Left ventricle myocardium inferior (tissue), 1 donor: ENCODE measurements at regions not wholly inside any gene's neighbourhood (a gene's known extent, or its start where the extent isn't known, plus 50 kb on each side); places are given as distances from the start of the nearest gene placed in this dataset.

Experiments
- DNase-seq: peaks from one replicate; pipeline ENCODE4 v3.0.0-alpha.2; 2020
- H3K27ac ChIP-seq: fragments of 200-600 bp; replicated peaks from 2 replicates; pipeline ENCODE4 v1.8.0; 2021
- H3K27me3 ChIP-seq: fragments of 200-600 bp; 2 replicates; pipeline ENCODE4 v1.8.0; 2021; ENCODE audit warnings: low read depth
- H3K36me3 ChIP-seq: fragments of 200-600 bp; 2 replicates; pipeline ENCODE4 v1.8.0; 2021
- H3K4me1 ChIP-seq: fragments of 200-600 bp; 2 replicates; pipeline ENCODE4 v1.8.0; 2021
- H3K4me3 ChIP-seq: fragments of 200-600 bp; 2 replicates; pipeline ENCODE4 v1.8.0; 2021; ENCODE audit warnings: mild to moderate bottlenecking, moderate library complexity
- H3K9me3 ChIP-seq: fragments of 200-600 bp; replicated peaks from 2 replicates; pipeline ENCODE4 v1.8.0; 2021
- intact Hi-C: fragments of 100-400 bp; cut with micrococcal nuclease; formaldehyde crosslinking; loops from one replicate; pipeline ENCODE4 v1.11.0; 2022
- TF ChIP-seq, protein P1 (sequence below): fragments of 200-600 bp; IDR thresholded peaks from 2 replicates; pipeline ENCODE4 v1.8.0; 2021; ENCODE audit warnings: antibody characterized with exemption, mild to moderate bottlenecking, borderline replicate concordance
- donor health status: DM: no; HTN: yes; CAD: no; lungs with severe emphysema.

DNA sequence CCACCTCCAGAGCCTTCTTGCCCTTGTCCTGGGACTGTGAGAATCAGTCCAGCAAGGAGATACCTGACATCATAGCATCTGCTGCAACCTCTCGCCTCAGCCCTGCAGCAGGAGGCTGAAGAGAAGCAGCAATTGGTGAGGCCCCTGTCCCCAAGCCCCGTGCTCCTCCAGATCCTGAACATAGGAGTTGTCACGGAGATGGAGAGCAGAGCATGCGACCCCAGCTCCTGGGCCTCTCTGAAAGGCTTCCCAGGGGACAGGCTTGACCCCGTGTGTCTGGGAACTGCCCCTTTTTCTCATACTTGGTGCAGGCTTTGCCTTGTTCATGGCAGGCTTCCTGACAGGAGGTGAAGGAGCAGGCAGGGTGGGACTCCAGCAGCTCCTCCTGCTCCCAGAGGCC is 127.7 kb upstream of the PZP start:
- intact Hi-C loops: no loop called here
- Histone ChIP-seq H3K36me3 (no peaks in the 10 kb centered on the region), H3K4me3 (no peak overlapping the region), H3K27ac (no peak overlapping the region), H3K9me3 (peaks cover 15% of the 10 kb centered on the region), H3K27me3 (no peaks in the 10 kb centered on the region), H3K4me1 (no peaks in the 10 kb centered on the region)
- TF ChIP-seq, protein P1, sequence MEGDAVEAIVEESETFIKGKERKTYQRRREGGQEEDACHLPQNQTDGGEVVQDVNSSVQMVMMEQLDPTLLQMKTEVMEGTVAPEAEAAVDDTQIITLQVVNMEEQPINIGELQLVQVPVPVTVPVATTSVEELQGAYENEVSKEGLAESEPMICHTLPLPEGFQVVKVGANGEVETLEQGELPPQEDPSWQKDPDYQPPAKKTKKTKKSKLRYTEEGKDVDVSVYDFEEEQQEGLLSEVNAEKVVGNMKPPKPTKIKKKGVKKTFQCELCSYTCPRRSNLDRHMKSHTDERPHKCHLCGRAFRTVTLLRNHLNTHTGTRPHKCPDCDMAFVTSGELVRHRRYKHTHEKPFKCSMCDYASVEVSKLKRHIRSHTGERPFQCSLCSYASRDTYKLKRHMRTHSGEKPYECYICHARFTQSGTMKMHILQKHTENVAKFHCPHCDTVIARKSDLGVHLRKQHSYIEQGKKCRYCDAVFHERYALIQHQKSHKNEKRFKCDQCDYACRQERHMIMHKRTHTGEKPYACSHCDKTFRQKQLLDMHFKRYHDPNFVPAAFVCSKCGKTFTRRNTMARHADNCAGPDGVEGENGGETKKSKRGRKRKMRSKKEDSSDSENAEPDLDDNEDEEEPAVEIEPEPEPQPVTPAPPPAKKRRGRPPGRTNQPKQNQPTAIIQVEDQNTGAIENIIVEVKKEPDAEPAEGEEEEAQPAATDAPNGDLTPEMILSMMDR: no peak
- DNase-seq: no peak

DNA sequence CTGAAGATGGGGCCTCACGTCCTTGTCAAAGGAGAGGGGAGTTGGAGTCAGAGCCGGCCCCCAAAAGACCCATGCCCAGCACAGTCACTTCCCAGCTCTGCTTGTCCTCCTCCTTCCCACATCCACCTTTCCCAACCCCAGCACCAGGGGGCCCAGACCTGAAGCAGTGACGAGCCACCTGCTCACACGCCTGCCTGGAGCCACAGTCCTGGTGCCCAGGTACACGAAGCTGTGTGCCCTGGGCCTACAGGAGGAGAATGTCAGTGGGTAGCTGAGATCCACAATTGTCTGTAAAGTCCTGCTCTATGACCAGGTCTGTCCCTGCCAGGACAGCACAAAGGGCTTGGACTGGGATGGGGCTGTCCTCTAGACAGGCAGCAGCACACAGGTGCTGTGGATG is 126.8 kb upstream of the PZP start:
- TF ChIP-seq, protein P1: no peak
- H3K4me1 ChIP-seq: no peaks in the 10 kb centered on the region
- intact Hi-C loops: no loop called here
- H3K9me3 ChIP-seq: peaks cover 15% of the 10 kb centered on the region
- no peaks in the 10 kb centered on the region for H3K27me3 ChIP-seq
- no peak overlapping the region for H3K27ac ChIP-seq
- no peaks in the 10 kb centered on the region for H3K36me3 ChIP-seq
- DNase-seq: no peak
- H3K4me3 ChIP-seq: no peak overlapping the region

DNA sequence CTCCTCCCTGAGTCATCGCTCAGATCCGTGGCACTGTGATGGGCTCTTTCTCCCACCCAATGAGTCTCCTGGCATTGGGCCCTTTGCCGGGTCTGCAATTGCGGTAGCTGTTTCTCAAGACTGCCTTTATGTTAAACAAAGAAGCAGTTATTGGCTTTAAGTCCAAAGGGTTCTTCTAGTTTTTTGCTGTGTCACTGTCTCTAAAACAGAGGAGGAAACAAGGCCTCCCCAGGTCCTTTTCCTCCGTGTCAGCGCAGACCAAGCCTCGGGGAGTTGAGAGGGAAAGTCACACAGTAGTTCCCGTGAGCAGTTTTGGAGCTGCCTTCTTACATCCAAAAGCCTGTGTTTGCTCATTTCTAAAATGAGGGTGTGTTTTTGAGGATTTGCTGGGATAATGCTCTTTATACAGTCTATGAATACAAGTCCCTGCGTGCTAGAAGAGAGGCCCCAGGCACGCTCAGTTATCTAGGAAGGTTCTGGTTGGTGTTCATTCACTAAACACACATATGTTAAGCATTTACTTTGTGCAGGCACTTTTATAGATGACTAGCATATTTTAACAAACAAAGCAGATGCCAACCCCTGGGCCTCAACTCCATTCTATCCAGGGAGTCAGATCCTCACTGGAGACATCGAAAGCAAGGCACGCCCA is 126.0 kb upstream of the PZP start:
- TF ChIP-seq, protein P1: no peak
- H3K9me3 ChIP-seq: peaks cover 15% of the 10 kb centered on the region
- intact Hi-C loops: no loop called here
- H3K27me3 ChIP-seq: no peaks in the 10 kb centered on the region
- H3K4me1 ChIP-seq: no peaks in the 10 kb centered on the region
- DNase-seq: no peak
- H3K36me3 ChIP-seq: no peaks in the 10 kb centered on the region
- H3K4me3 ChIP-seq: no peak overlapping the region
- no peak overlapping the region for H3K27ac ChIP-seq

DNA sequence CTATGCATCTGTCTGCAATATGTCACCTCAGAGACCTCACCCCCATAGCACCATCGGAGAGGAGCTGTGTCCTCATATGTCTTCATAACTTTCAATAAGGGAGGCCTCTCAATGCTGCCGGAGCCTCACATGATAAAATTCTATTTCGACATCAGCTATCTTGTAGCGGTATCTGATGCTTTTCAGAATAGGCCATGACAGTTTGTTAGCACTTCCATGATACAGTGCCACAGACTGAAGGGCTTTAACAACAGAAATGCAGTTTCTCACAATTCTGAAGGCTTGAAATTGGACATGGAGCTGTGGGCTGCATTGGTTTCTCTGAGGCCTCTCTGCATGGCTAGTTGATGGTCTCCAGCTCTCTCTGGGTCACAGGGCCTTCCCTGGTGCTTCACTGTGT is 125.0 kb upstream of the PZP start:
- intact Hi-C loops: no loop called here
- Histone ChIP-seq H3K4me3 (no peak overlapping the region), H3K9me3 (peaks cover 15% of the 10 kb centered on the region), H3K4me1 (no peaks in the 10 kb centered on the region), H3K27ac (no peak overlapping the region), H3K36me3 (no peaks in the 10 kb centered on the region), H3K27me3 (no peaks in the 10 kb centered on the region)
- TF ChIP-seq, protein P1: no peak
- no peak for DNase-seq

DNA sequence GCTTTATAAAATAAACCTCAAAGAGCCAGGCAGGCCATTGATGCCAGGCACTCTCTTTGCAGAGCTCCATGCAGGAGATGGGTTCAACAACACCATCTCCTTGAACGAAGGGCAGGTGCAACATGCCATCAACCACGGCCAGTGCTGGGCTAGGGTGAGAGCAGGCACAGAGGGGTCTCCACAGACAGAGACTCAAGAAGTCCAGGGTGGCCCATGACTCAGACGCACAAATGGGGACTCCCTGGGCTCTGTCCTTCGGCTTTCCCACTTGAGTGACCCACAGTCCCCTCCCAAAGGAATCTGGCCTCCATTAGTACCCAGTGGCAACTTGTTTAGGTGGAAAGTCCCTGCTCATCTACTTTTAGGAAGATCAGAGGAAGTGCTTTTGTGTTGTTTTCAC is 124.4 kb upstream of the PZP start:
- Histone ChIP-seq H3K27me3 (no peaks in the 10 kb centered on the region), H3K4me3 (no peak overlapping the region), H3K36me3 (no peaks in the 10 kb centered on the region), H3K27ac (no peak overlapping the region), H3K9me3 (peaks cover 15% of the 10 kb centered on the region), H3K4me1 (no peaks in the 10 kb centered on the region)
- intact Hi-C loops: no loop called here
- no peak for DNase-seq
- TF ChIP-seq, protein P1: no peak
